ENCODE measurements at regions not wholly inside any gene's neighbourhood (a gene's known extent, or its start where the extent isn't known, plus 50 kb on each side); places are given as distances from the start of the nearest gene placed in this dataset.

- no peaks in the 10 kb centered on the region for H3K4me1 ChIP-seq (ENCODE audit: low read depth)
- H3K4me3 ChIP-seq: no peak overlapping the region
- no peak for ATAC-seq
- no peaks in the 10 kb centered on the region for H3K9me3 ChIP-seq
- TF ChIP-seq, protein P1, sequence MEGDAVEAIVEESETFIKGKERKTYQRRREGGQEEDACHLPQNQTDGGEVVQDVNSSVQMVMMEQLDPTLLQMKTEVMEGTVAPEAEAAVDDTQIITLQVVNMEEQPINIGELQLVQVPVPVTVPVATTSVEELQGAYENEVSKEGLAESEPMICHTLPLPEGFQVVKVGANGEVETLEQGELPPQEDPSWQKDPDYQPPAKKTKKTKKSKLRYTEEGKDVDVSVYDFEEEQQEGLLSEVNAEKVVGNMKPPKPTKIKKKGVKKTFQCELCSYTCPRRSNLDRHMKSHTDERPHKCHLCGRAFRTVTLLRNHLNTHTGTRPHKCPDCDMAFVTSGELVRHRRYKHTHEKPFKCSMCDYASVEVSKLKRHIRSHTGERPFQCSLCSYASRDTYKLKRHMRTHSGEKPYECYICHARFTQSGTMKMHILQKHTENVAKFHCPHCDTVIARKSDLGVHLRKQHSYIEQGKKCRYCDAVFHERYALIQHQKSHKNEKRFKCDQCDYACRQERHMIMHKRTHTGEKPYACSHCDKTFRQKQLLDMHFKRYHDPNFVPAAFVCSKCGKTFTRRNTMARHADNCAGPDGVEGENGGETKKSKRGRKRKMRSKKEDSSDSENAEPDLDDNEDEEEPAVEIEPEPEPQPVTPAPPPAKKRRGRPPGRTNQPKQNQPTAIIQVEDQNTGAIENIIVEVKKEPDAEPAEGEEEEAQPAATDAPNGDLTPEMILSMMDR (IDR thresholded peaks at IDR 0.05): no peak
- no peak for DNase-seq
- intact Hi-C loops (cut with DNase I, micrococcal nuclease): no loop called here
- no peaks in the 10 kb centered on the region for H3K36me3 ChIP-seq (ENCODE audit: low read depth)
These were observed 100.2 kb upstream of the OTUD4 start for GRCh38 chr4:145280541-145280940.

DNA sequence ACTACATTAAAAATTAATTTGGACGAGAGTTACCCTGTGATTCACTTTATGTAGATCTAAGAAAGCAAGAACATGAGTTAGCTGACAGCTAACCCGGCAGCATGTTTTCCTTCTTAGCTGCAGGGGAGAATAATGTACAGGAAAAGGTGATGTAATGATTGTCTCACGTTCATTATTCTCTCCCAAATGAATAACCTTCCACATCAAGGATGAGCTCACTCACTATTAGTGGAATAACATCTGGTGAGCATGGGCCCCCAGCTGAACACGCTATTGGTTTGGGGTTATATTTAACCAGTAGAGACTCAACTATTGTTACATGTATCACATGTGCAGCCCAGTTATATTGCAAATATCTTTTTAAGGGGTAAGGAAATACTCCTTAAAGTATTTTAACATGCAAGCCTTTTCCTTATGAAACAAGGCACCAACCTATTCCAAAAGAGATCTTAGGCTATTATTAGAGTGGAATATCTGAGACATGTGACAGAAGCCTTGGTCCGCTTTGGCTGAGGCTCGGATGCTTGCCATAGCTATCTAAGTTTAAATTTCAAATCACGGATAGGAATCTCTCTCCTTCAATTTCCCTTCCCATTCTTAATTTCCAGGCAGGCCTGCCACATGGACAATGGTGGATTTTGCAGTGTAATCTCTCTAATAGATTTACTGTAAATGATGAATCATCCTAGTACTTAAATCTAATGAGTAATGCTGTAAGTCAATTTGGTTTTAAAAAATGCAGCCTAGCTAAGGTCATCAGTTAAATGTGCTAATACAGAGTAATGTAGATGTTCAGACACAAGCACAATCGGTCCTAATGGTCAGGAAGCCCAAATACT is 99.0 kb upstream of the OTUD4 start:
- no peak overlapping the region for H3K4me3 ChIP-seq

DNA sequence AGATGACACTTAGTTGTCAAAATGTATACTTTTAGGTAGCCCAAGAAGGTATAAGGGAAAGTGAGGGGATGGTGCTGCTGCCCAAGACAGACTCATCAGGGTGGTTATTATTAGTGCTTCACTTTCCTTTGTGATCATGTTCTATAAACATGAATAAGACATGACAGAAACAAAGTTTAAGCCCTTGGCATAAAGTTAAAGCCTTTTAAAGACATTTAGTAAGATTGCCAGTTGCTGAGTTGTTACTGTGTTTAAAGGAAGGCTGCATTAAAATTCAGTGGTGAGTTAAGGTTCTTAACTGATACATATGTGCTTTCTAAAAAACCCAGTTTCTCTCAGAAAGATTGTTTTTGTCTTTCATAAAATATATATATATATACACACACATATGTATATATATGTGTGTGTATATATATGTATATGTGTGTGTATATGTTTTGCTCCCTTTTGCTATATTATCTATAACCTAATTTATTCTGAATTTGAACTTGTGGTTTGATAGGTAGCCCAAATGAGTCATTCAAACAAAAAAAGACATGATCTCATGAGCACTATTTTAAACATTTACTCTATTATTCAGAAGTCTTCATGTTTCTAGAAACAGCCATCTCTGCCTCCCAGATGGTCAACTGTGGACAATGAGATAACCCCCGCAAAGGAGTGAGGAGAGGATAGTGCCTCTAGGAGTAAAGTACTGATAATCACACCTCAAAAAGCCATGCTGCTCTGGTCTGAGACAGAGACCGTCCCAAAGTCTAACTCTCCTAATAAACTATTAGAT is 98.1 kb upstream of the OTUD4 start:
- no peak for DNase-seq
- H3K4me3 ChIP-seq: no peak overlapping the region
- intact Hi-C loops (cut with DNase I, micrococcal nuclease): no loop called here
- no peaks in the 10 kb centered on the region for H3K36me3 ChIP-seq (ENCODE audit: low read depth)
- H3K9me3 ChIP-seq: no peaks in the 10 kb centered on the region
- H3K4me1 ChIP-seq (ENCODE audit: low read depth): no peaks in the 10 kb centered on the region
- TF ChIP-seq, protein P1 (IDR thresholded peaks at IDR 0.05): no peak
- no peak for ATAC-seq

More for the DNA sequence above, 99.0 kb upstream of the OTUD4 start:
- Histone ChIP-seq H3K4me1 (ENCODE audit: low read depth) (no peaks in the 10 kb centered on the region), H3K36me3 (ENCODE audit: low read depth) (no peaks in the 10 kb centered on the region), H3K9me3 (no peaks in the 10 kb centered on the region)
- DNase-seq (no peak), ATAC-seq (no peak)
- TF ChIP-seq, protein P1 (IDR thresholded peaks at IDR 0.05): no peak
- intact Hi-C loops (cut with DNase I, micrococcal nuclease): no loop called here

- H3K4me3 ChIP-seq: no peak overlapping the region
- ATAC-seq: no peak
- H3K4me1 ChIP-seq (ENCODE audit: low read depth): no peaks in the 10 kb centered on the region
- TF ChIP-seq, protein P1 (IDR thresholded peaks at IDR 0.05): no peak
- DNase-seq: no peak
- no peaks in the 10 kb centered on the region for H3K36me3 ChIP-seq (ENCODE audit: low read depth)
- intact Hi-C loops (cut with DNase I, micrococcal nuclease): no loop called here
- H3K9me3 ChIP-seq: no peaks in the 10 kb centered on the region
These were observed 96.6 kb upstream of the OTUD4 start for GRCh38 chr4:145277011-145277410.

DNA sequence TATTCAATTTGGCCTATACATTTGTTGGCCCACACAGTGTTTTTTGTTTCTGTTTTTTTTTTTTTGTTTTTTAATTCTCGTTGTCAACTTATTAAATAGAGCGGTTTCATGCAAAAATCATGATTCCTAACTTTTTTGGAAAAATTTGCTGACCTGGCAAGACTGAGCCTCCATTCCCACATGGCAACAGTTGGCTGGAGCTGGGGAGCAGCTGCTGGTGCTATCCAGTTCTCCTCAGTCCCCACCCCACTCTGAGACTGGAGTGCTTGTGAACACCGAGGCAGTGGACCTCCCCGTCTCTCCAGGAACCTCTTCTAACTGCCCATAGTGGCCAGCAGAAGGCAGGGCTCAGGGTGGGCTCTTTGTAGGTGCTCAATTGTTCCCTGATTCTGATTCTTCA is 95.7 kb upstream of the OTUD4 start:
- intact Hi-C loops (cut with DNase I, micrococcal nuclease): no loop called here
- TF ChIP-seq, protein P1 (IDR thresholded peaks at IDR 0.05): no peak
- ATAC-seq (no peak), DNase-seq (no peak)
- Histone ChIP-seq H3K36me3 (ENCODE audit: low read depth) (no peaks in the 10 kb centered on the region), H3K9me3 (no peaks in the 10 kb centered on the region), H3K4me1 (ENCODE audit: low read depth) (no peaks in the 10 kb centered on the region), H3K4me3 (no peak overlapping the region)
